Inflammatory macrophage (primary cell): ENCODE measurements at regions not wholly inside any gene's neighbourhood (a gene's known extent, or its start where the extent isn't known, plus 50 kb on each side); places are given as distances from the start of the nearest gene placed in this dataset.

ENCODE experiments used
- DNase-seq, 2 donors: peaks; one replicate each; pipeline ENCODE4 v3.0.0-alpha.2; 2020 to 2022

DNA sequence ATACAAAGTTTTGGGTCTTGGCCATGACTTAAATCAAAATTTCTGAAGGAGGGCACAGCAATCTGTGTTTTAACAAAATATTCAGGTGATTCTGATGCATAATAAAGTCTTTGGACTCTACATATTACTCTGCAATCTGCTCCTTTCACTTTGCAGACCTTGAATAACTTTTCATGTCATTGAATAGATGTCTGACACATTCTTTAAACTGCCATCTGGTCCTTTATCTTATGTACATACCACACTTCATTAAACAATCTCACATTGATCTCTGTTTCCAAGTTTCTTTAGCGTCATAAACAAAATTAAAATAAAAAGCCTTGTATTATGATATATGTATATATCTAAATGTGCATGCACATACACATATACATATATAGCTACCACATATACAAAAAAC, 831.2 kb downstream of the MAFB start:
- no peak for DNase-seq

DNA sequence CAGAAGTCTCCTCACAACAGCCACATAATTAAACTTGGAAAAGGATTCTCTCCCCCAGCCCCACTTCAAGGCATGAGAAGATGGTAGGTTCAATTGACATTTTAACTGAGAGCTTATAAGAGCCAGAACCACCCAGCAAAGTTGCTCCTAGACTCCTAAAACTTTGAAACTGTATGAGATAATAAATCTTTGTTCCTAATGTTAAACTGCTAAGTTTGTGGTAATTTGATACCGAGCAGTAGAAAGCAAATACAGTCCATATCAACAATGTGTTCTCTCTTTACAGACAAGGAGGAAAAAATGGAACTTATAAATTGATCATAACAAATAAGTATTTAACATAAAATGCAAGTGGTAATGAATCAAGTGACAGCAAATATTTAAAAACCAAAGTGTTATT, 831.8 kb downstream of the MAFB start:
- no peak for DNase-seq

DNA sequence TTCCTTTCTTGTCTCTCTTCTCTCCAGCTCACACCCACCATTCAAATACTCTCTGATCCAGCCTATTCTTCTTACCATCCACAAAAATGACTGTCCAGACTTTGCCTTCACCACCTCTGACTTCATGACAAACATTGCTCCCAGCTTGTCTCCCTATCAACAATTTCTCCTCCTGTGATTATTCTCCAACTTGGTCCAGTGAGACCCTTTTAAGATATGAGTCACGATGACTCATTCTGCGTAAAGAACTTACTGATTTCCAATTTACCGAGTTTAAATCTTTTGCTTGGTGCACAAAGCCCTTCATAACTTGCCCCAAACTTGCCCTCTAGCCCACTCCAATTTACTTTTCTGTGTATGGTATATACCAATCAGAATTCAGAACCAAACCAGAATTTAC, 833.2 kb downstream of the MAFB start:
- no peak for DNase-seq

DNA sequence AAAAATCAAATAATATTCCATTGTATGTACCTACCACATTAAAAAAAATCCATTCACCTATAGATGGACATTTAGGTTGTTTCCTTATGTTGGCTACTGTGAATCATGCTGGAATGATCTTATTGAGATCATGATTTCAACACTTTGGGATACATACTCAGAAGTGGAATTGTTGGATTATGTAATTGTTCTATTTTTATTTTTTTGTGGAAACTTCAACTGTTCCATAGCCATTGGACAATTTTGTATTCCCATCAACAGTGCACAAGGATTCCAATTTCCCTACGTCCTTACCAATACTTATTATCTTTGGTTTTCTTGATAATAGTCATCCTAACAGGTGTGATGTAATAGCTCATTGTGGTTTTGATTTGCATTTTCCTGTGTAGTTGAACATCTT, 834.0 kb downstream of the MAFB start:
- no peak for DNase-seq

DNA sequence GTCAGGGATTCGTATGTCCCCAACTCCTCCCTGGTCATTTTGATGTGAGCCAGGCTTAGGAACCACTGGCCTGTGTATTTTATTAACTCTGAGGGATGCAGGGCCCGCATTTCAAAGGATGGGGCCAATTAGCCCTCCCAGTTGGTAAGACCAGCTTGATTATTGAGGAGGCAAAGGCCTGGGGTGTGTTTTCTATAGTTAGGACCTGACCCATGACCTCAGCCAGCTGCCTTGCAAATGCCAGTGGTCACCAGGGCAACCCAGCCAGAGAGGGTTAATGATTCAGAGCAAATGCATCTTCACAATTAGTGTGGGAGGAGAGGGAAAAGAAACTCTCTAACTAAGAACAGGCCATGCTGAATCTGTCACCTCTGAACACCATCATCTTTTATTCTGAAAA, 835.4 kb downstream of the MAFB start:
- DNase-seq: no peak

DNA sequence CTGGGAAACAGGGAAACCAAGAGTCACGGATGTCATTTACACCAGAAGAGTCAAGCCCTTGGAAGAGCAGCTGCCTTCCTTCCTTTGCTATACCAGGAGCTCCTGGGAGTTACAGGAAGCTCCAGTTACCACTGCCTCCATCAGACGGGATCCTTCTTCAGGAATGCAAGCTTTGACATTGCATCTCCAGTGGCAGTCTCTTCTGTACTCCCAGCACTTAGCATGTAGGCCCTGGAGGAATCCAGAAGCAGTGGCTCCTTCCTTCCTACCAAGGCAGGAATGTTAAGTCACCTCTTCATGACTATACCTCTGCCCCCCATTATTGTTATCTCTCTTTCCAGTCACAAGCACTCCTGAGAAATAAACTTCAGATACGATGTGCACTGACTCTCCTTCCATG, 836.0 kb downstream of the MAFB start:
- no peak for DNase-seq

DNA sequence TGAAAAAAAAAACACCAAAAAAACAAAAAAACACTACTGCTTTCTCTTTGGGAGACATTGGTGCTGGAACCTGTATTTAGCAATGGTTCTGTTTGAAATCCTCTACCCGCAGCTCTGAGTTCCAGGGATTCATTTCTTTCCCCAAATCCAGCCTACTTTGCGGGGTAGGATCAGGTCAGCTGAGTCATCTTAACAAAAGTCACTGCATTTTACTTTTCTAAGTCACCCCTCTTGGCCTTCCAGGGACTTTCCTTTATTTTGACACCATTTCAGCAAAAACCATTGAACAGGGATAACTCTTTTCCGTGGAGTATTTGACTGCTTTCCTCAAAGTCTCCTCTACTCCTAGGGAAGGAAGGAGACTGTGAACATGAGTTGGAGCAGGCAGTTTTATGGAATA, 837.6 kb downstream of the MAFB start:
- no peak for DNase-seq

DNA sequence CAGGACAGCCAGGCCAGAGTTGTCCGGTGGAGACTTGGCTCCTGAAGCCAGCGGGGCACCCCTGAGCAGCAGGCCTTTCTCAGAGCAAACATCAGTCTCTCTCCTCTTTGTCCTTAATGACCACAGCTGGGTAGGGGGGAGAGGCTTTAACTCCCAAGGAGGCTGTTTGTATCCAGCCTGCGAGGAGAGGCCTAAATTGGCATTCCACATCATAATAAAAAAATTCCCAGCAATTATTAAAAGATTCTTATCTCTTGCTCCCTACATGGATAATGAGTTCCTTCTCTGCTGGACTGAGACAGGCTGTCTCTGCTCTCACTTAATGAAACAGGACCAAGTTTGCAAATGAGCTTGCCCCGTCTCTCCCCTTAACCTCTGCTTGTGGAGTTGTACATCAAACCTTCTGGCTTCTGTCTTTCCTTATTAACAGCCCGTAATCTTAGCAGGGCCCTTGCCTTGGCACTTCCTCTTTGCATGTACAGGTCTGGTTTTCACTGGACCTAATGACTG, 838.2 kb downstream of the MAFB start:
- no peak for DNase-seq

DNA sequence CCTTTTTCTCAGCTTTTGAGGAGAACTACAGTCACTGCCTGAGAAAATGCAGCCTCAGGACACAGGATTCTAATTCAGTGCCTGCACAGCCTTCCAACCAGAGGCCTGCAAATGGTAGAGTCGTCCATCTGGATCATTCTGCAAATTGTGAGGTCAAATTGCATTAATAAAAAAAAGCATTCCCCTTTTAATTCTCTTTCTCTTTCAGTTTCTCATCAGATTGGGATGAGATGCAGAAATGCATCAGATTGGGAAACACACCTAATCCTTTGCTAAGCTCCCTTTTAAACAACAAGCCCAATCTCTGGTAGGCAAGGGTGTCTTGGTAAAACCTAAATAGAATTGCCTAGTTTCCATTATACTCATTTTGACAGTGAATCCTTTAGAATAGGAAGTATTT, 838.8 kb downstream of the MAFB start:
- DNase-seq: no peak

DNA sequence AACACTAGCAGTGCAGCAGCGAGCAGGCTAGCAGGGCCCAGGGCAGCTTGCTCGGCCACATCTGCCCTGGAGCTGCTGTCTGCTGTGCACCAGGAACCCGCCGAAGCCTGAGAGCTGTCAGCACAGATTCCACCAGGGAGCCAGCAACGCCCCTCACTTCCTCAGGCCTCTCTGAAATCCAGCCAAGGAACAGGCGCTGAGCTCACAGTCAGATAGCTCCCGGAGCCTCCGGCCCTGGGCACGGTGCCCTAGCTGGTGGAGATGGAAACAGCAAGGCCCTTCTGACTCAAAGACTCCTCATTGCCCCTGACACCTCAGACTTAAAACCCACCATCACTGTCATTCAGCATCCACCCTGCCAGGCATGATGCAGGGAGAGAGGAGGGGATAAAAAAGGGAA, 839.4 kb downstream of the MAFB start:
- DNase-seq: no peak

DNA sequence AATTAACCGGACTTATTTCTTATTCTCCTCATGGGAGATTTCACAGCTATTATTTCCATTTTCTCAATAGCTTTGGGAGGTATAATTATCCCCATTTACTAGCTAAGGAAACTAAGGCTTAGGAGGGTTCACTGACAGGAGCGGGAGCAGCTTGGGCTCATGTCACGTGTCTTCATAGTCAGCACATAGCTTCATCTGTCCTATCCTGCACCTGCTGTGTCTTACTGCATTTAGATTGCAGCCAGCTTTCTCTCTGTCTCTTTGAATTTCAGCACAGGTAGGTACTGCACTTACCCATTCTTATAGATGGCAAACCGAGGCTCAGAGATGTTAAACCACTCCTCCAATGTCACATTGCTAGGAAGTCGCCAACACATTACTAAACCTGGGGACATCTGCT, 839.9 kb downstream of the MAFB start:
- DNase-seq: no peak

DNA sequence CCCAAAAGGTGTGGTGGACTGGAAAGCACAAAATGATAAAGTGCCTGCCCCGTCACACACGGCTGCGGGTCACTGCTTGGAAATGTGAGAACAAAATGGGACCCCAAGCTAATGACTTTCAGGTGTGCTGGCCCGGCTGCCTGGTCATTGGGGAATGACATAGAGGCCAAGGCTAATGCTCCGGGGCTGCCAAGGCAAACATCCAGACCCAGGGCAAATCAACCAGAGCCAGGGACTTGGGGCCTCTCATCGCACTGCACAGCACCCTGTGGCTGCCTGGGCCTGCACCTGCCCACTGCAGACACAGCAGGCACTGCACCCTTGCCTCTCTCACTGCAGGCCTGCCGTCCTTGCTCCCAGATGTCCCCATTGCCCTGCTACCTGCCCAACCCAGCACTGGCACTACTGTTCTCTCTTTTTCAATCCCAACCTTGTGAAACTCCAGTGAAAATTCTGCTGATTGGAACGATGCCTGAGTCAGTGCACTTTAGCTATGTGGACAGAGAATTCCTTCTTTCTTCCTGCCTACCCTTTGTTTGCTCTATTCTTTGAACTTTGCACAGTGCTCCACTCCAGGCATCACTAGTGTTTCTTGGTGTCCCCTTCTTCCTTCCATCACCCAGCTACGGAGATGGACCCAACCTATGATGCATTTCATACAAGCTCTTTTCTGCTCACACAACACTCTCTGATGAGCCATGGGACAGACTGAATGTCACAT, 849.5 kb downstream of the MAFB start:
- DNase-seq: no peak

DNA sequence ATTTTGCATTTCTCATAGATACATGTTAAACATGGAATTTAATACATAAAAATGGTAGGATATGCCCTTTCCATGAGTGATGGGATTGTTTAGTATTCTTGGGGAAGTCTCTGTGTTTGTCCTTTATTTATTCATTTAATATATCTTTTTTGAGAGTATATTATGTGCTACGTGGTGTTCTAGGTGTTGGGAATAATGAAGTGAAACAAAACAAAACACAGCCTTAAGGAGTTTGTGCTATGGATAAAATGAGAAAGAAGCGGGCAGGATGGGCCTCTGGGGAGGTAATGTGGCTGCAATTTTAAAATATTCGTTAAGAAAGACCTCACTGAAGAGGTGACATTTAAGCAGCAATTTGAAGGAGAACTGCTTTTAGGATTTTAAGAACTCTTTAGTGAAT, 851.5 kb downstream of the MAFB start:
- no peak for DNase-seq

DNA sequence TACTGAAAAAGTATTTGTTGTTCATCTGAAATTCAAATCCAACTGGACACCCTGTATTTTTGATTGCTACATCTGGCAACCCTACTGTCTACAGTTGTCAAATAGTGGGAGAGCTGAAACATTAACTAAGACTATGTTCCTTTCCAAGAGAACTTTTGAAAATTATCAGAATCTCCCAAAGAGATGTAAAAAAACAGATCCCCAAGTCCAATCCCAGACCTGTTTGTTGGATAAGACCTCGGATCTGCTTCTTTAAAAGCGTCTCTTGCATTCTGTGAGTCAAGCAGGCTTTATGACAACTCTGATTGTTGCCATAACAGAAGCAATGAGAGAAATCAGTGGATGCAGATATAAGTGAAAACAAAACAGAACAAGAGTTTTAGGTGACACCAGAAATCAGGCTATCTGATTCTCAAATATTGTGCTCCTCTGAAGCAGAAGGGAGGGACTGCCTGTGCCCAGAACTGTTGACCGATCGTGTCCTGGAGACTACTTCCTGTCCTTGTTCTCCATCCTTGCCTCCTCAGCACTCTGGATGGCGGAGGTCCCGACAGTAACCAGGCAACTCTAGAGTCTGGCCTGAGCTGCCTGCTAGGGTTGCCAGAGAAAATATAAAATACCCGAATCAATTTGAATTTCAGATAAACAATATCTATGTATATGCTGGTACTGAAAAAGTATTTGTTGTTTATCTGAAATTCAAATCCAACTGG, 853.8 kb downstream of the MAFB start:
- DNase-seq: no peak

DNA sequence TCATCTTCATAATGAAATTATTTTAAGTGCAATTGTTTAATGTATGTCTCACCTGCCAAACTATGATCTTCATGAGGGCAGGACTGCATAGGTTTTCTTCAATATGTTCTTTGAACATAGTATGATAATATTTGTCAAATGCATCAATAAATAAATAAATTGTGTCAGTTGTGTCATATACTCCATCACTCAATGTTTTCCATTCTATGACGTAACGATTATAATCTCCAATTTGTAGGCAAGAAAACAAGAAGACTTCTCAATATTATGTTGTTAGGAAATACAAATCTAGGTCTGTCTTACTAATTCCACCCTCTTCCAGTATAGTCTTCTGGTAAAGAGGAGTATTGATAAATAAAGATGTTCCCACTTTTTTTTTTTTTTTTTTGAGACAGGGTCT, 858.1 kb downstream of the MAFB start:
- no peak for DNase-seq

DNA sequence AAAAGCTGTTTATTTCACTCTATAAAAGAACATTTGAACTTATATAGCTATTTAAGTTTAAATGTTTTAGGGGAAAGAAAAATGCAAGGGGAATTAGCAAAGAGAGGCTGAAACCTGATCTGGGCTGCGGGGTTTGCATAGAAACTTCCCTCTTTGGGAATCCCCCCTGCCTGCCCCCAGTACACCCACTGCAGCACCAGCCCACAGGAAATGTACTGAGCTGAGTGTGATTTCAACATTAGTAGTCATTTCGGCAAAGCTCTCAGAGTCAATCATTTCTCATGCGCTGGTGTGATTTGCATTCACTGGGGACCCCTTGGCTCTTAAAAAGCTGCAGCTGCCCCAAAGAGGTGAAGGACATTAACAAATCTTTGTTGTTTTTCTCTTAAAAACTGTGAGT, 859.4 kb downstream of the MAFB start:
- peak in 1 of 2 donors; percentile 27 for DNase-seq

DNA sequence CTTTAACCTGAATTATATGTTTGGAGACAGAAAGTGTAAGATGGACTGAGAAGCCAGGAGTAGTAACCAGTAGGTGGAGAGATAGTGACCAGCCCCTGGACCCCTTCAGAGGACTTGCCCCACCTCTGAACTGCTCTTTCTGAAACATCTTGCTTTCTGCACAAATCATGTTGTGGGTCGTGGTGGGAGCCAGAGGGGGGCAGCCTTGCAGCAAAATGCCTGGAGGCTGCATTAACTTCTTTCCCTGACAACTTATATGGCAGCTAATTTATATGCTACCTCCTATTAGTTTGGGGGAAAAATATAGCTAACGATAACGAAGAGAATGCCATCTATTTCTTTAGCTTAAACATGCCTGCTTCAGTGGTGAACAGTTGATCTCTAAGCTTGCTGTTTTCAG, 859.8 kb downstream of the MAFB start:
- no peak for DNase-seq

DNA sequence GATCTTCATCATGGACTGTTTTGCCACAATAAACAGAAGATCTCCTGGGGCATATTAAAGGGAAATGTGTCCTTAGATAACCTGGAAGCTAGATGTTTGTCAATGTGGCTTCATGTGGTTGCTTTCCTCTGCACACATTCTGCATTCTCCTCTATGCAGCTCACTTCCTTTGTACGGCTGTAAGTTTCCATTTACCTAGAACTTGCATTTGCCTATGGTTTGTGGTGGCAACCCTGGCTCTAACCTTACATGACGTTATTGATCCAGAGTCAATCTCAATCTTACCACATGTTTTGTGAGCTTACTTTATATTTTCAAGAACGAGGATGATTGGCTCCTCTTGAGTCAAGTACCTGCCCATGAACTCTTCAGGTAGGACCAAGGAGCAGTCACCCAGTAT, 863.1 kb downstream of the MAFB start:
- no peak for DNase-seq

DNA sequence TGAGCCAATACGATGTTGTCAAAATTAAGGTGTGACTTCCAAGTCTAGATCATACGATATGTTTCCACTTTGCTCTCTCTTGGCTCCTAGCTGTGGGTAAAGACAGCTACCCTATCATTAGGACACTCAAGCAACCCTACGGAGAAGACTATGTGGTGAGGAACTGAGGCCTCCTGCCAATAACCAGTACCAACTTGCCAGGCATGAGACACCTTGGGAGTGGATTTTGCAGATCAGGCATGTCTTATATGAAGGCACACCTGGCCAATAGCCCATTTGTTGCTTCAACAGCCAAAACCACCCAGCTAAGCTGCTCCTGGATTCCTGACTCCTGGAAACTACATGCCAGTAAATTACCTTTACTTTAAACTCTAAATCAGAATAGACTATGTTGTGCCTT, 863.4 kb downstream of the DHX35 start:
- DNase-seq: no peak

DNA sequence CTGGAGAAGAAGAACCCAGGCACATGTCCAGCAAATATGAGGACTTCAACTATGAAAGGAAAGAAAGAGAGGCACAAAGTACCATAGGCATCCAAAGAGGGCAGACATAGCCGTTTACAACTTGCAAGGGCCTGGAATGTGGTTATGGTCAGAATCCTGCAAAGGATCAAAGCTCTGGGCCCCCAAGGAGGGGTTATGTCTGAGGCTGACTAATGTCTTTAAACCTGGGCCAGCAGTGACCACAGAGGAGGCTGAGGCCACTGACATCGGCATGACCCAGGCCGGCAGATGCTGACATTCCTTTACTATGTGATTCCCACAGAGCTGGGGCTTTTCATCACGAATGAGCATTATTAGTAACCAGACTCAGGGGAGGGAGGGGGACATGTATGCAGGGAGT, 861.1 kb downstream of the DHX35 start:
- no peak for DNase-seq

DNA sequence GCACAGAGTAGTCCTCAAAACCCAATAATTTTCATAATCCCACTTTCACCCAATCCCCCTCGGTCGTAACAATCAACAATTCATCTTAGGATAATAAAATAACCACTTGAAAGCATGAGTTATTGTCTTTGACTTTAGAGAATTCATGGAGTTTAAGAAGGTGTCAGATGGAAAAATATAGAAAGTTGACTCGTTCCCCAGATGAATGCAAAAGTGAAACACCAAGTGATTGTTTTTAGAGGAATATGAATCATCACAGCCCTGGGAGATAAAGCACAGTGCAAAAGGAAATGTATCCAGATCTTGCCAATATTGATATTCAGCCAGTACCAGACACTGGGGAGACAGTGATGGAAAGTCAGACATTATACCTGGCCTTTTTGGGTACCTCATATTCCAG, 860.5 kb downstream of the DHX35 start:
- no peak for DNase-seq

DNA sequence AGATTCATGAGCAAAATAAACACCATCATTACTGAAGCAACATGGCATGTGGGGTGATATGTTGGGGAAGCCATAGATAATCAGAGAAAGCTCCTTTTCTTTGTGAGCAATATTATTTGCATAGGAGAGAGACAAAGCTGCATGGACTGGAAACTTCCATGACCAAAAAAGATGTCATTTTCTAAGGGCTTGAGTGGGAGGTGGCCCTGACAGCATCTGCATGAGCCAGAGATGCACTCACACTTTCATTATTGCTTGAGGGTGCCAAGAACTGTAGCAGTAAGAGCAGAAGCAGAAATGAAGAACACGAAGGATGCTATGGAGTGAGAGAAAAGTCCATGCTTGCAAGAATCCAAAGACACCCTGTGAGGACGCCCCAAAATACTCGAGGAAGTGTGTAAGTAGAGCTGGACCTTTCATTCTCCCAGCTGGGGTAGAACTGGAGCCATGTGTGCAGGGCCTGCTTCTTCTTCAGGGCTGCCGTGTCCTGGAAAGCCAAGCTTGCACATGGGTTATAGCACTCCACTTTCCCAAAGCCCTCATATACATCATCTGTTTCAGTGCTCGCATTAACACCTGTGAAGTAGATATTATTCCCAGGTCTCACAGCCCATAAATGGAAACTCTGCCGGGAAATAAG, 851.2 kb downstream of the DHX35 start:
- no peak for DNase-seq

DNA sequence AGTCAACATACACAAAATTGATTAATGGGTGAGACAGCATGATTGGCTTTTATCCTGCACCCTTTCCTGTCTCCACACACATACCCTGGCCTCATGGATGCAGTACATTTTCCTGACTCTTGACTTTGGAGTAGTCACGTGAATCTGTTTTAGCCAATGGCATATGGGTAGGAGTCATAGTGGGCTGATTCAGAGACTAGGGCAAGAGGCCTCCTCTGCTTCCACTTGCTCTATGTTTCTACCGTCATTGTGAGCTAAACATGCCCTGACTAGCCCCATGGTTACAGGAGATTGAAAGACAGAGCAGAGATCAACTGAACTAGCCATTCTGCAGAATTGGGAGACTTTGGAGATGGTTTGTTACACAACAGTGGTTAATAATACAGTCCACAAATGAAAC, 850.0 kb downstream of the DHX35 start:
- DNase-seq: no peak

DNA sequence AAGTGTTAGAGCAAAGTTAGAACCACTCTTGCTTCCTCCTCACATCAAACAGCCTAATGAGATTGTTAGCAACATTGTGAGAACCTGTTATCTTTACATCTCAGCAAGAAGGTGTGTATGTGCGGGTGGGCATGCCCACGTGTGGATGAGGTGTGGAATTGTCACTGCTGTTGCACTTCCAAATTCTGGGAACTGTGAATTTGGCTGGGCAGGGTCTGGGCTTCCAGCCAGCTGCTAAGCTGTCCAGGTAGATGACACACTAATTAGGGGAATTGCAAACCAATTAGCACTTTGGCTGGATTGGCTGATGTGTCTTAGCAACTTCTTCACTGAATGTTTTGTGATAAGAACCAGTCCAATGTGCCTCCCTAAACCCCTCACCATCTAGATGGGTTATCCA, 848.2 kb downstream of the DHX35 start:
- no peak for DNase-seq
